Smooth muscle cell (in vitro differentiated cells): ENCODE measurements at regions not wholly inside any gene's neighbourhood (a gene's known extent, or its start where the extent isn't known, plus 50 kb on each side); places are given as distances from the start of the nearest gene placed in this dataset.

Experiments used
- DNase-seq: peaks from one replicate; lab custom pipeline; 2025; ENCODE audit not compliant: unreplicated experiment; lab: John Stamatoyannopoulos, UW
- H2AFZ ChIP-seq: fragments of 200-600 bp; sonication (generic); 2 replicates; pipeline ENCODE4 v1.6.0; 2016; ENCODE audit warnings: antibody characterized with exemption, low read depth, mild to moderate bottlenecking
- H3F3A ChIP-seq: fragments of 200-600 bp; sonication (generic); 2 replicates; pipeline ENCODE4 v1.6.0; 2017; ENCODE audit warnings: antibody characterized with exemption, low read depth
- H3K27ac ChIP-seq: fragments of 200-600 bp; sonication (generic); 2 replicates; pipeline ENCODE4 v1.5.1; 2016; ENCODE audit warnings: low read depth, mild to moderate bottlenecking
- H3K27me3 ChIP-seq: fragments of 200-600 bp; sonication (generic); 2 replicates; pipeline ENCODE4 v1.6.1; 2016; ENCODE audit warnings: low read depth, mild to moderate bottlenecking
- H3K36me3 ChIP-seq: fragments of 200-600 bp; sonication (generic); 2 replicates; pipeline ENCODE4 v1.5.1; 2016; ENCODE audit warnings: low read depth
- H3K4me1 ChIP-seq: fragments of 200-600 bp; sonication (generic); 2 replicates; pipeline ENCODE4 v1.5.1; 2016; ENCODE audit warnings: low read depth
- H3K4me2 ChIP-seq: fragments of 200-600 bp; sonication (generic); 2 replicates; pipeline ENCODE4 v1.6.0; 2016; ENCODE audit warnings: mild to moderate bottlenecking
- H3K4me3 ChIP-seq: fragments of 200-600 bp; sonication (generic); 2 replicates; pipeline ENCODE4 v1.5.1; 2016; ENCODE audit warnings: mild to moderate bottlenecking
- H3K79me2 ChIP-seq: fragments of 200-600 bp; sonication (generic); 2 replicates; pipeline ENCODE4 v1.6.0; 2016; ENCODE audit warnings: low read depth, mild to moderate bottlenecking
- H3K9ac ChIP-seq: fragments of 200-600 bp; sonication (generic); 2 replicates; pipeline ENCODE4 v1.6.0; 2016; ENCODE audit warnings: low read depth
- H3K9me3 ChIP-seq: fragments of 200-600 bp; sonication (generic); replicated peaks from 2 replicates; pipeline ENCODE4 v1.5.1; 2016; ENCODE audit warnings: low read depth
- H4K20me1 ChIP-seq: fragments of 200-600 bp; sonication (generic); 2 replicates; pipeline ENCODE4 v1.6.0; 2016; ENCODE audit warnings: low read depth
- CTCF ChIP-seq: fragments of 200-600 bp; sonication (generic); IDR thresholded peaks from 2 replicates; pipeline ENCODE4 v1.5.1; 2017; ENCODE audit warnings: borderline replicate concordance, mild to moderate bottlenecking, antibody characterized with exemption; ENCODE audit not compliant: insufficient read depth, poor library complexity, severe bottlenecking
- WGBS: methylation state at CpG from one replicate; pipeline ENCODE4 v1.1.7; 2016; ENCODE audit warnings: low lambda C conversion rate; 5-methylcytosine and 5-hydroxymethylcytosine counted together

- Histone ChIP-seq H3K27me3 (no peaks in the 10 kb centered on the region), H3K27ac (no peak overlapping the region), H3K4me1 (peaks cover 4% of the 10 kb centered on the region), H3K4me2 (peak overlapping the region; percentile 73), H3F3A (no peaks in the 10 kb centered on the region), H4K20me1 (no peaks in the 10 kb centered on the region), H3K4me3 (peak overlapping the region; percentile 31), H3K36me3 (no peaks in the 10 kb centered on the region), H3K9ac (no peak overlapping the region), H3K79me2 (no peaks in the 10 kb centered on the region), H3K9me3 (no peaks in the 10 kb centered on the region), H2AFZ (no peak overlapping the region)
- WGBS, result 3% methylated on average over 3 of the region's 3 CpGs
- TF ChIP-seq CTCF, result peak; percentile 72
- no peak for DNase-seq
Observed at GRCh38 chr4:124334119-124334518, 378.4 kb downstream of the ANKRD50 start.

- Histone ChIP-seq H3K27me3 (no peaks in the 10 kb centered on the region), H3K4me3 (no peak overlapping the region), H3F3A (no peaks in the 10 kb centered on the region), H2AFZ (no peak overlapping the region), H3K36me3 (no peaks in the 10 kb centered on the region), H3K79me2 (no peaks in the 10 kb centered on the region), H3K4me1 (peaks cover 4% of the 10 kb centered on the region), H3K9ac (no peak overlapping the region), H3K9me3 (no peaks in the 10 kb centered on the region), H4K20me1 (no peaks in the 10 kb centered on the region), H3K27ac (no peak overlapping the region), H3K4me2 (no peak overlapping the region)
- no peak for DNase-seq
- TF ChIP-seq CTCF, result no peak
- 86% methylated on average over 3 of the region's 3 CpGs for WGBS
Observed at GRCh38 chr4:124337874-124338273, 374.7 kb downstream of the ANKRD50 start.

GRCh38 chr4:124343661-124344171, 368.8 kb downstream of the ANKRD50 start:
- Histone ChIP-seq H3K4me1 (no peaks in the 10 kb centered on the region), H3K4me3 (no peak overlapping the region), H3K9ac (no peak overlapping the region), H3K9me3 (no peaks in the 10 kb centered on the region), H3K4me2 (no peak overlapping the region), H3K27me3 (no peaks in the 10 kb centered on the region), H3K79me2 (no peaks in the 10 kb centered on the region), H3K36me3 (no peaks in the 10 kb centered on the region), H3F3A (no peaks in the 10 kb centered on the region), H3K27ac (no peak overlapping the region), H4K20me1 (no peaks in the 10 kb centered on the region), H2AFZ (no peak overlapping the region)
- DNase-seq, result no peak
- no peak for TF ChIP-seq CTCF
- 90% methylated on average over 3 of the region's 3 CpGs for WGBS

GRCh38 chr4:124372916-124373315, 339.6 kb downstream of the ANKRD50 start:
- TF ChIP-seq CTCF, result no peak
- no peaks in the 10 kb centered on the region for H4K20me1 ChIP-seq
- WGBS, result 63% methylated on average over 3 of the region's 3 CpGs
- no peak overlapping the region for H3K4me2 ChIP-seq
- H3K4me1 ChIP-seq, result no peaks in the 10 kb centered on the region
- H3K9me3 ChIP-seq, result no peaks in the 10 kb centered on the region
- no peak overlapping the region for H3K27ac ChIP-seq
- H3K79me2 ChIP-seq, result no peaks in the 10 kb centered on the region
- H3K27me3 ChIP-seq, result no peaks in the 10 kb centered on the region
- DNase-seq, result no peak
- H3K4me3 ChIP-seq, result no peak overlapping the region
- H3K36me3 ChIP-seq, result no peaks in the 10 kb centered on the region
- no peaks in the 10 kb centered on the region for H3F3A ChIP-seq
- H2AFZ ChIP-seq, result no peak overlapping the region
- no peak overlapping the region for H3K9ac ChIP-seq
